GM13976 (cell line): ENCODE measurements at regions not wholly inside any gene's neighbourhood (a gene's known extent, or its start where the extent isn't known, plus 50 kb on each side); places are given as distances from the start of the nearest gene placed in this dataset.
"Not testable (repeated sequence)": the region's sequence is repeated elsewhere in the genome, so short reads cannot be mapped to it uniquely, and the experiment has no call there.

Source experiments
- DNase-seq: peaks from one replicate; pipeline ENCODE4 v3.0.0; 2012; ENCODE audit warnings: low spot score
- in situ Hi-C: fragments of 300-500 bp; cut with MboI; formaldehyde crosslinking; loops from one replicate; pipeline ENCODE4 v1.12.0; 2022; ENCODE audit warnings: low sequenced_read_pairs, mixed read lengths, inconsistent platforms; ENCODE audit not compliant: unreplicated experiment
- TF ChIP-seq, protein P1 (sequence below): IDR thresholded peaks from 2 replicates; pipeline ENCODE4 v1.5.1; 2012; ENCODE audit warnings: borderline replicate concordance, mild to moderate bottlenecking; ENCODE audit not compliant: insufficient read depth; ENCODE audit errors: extremely low read depth, missing control alignments, control extremely low read depth

DNA sequence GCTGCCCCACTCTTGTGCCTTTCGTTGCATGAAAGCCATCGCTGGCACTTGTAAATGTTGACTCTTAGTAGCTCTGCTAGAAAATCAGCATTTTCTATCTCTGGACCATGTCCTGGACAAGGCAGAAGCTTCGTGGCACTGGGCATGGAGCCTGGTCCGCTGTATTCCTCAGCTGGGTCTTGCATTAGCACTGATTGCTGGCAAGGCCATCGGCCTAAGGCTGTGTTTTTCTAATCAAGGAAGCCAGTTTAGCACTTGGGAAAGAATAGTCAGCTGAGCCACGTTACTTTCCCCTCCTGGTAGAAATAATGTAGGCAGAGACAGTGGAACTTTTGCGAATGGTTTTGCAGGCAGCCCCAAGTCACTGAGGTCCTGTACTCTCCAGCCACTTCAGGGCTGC is 180.2 kb upstream of the EOLA2 start:
- TF ChIP-seq, protein P1, sequence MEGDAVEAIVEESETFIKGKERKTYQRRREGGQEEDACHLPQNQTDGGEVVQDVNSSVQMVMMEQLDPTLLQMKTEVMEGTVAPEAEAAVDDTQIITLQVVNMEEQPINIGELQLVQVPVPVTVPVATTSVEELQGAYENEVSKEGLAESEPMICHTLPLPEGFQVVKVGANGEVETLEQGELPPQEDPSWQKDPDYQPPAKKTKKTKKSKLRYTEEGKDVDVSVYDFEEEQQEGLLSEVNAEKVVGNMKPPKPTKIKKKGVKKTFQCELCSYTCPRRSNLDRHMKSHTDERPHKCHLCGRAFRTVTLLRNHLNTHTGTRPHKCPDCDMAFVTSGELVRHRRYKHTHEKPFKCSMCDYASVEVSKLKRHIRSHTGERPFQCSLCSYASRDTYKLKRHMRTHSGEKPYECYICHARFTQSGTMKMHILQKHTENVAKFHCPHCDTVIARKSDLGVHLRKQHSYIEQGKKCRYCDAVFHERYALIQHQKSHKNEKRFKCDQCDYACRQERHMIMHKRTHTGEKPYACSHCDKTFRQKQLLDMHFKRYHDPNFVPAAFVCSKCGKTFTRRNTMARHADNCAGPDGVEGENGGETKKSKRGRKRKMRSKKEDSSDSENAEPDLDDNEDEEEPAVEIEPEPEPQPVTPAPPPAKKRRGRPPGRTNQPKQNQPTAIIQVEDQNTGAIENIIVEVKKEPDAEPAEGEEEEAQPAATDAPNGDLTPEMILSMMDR, result no peak
- in situ Hi-C loops, result no loop called here
- DNase-seq, result no peak

DNA sequence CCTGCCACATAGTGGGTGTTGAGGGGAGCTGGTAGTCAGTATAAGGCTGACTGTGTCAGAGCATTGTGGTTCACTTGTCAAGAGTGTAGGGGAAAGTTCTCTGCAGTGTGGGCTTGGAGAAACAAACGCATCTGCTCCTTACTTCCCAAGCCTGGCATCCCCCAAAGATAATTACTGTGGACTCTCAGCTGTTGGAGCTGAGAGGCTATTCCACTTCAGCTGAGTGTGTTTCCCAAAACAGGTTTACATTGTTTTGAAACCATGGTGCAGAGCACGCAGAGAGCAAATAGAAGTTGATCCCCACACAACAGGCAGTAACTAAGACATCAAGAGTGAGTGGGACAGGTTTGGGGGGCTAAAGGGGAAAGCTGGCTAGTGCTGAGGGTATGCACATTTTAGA is 181.0 kb upstream of the EOLA2 start:
- in situ Hi-C loops, result no loop called here
- TF ChIP-seq, protein P1, result no peak
- DNase-seq, result no peak

DNA sequence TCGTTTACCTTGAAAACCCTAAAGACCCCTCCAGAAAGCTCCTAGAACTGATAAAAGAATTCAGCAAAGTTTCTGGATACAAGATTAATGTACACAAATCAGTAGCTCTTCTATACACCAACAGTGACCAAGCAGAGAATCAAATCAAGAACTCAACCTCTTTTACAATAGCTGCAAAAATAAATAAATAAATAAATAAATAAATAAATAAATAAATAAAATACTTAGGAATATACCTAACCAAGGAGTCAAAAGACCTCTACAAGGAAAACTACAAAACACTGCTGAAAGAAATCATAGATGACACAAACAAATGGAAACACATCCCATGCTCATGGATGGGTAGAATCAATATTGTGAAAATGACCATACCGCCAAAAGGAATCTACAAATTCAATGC is 186.8 kb upstream of the EOLA2 start:
- in situ Hi-C loops, result not testable (repeated sequence)

DNA sequence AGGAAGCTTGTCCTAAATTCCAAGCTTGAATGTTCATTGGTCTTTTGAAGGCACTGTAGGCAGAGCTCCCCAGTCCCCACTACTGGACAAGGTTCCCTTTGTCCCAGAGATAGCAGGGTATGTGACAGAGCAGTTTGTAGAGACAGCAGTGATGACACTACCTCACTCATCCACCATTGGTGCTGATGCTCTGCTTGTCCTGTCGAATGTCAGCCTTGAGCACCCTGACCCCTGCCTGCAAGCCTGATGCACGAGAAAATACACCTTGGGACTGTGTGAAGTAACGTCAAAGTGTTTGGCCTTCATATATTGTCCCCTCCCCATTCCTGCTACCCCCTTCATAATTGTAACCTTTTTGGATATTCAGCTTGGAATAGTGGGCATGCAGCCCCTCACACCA is 188.9 kb upstream of the EOLA2 start:
- in situ Hi-C loops, result no loop called here
- TF ChIP-seq, protein P1, result no peak
- DNase-seq, result no peak

More for the DNA sequence above, 186.8 kb upstream of the EOLA2 start:
- DNase-seq, result not testable (repeated sequence)

DNA sequence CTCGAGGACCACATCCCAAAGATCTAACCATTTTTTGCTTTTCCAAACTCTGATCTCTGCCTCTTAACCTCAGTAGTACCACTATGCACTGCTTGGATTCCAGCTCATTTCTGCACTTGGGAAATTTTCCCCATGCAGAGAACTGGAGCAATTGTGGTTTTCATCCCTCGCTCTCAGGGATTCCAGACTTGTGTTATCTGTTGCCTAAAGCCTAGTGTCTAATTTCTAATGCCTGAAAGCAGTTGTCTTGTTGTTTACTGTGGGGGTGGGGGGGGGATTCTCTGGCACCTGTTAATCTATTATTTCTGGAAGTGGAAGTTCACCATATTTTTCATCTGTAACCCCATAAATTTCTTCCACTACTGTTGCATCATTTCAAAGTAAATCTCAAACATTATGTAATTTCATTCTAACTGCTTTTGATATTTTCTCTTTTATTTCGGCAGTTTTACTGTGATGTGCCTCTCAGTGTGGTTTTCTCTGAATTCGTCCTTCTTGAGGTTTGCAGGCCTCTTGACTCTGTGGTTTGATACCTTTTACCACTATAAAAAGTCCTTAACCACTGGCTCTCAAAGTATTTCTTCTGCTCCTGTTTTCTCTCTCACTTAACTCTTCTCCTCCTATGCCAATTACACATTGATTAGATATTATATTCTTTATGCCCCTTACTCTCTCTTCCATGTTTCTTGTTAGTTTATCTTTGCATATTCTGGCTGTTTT is 205.6 kb upstream of the EOLA2 start:
- in situ Hi-C loops, result no loop called here
- DNase-seq, result no peak
- TF ChIP-seq, protein P1, result no peak

DNA sequence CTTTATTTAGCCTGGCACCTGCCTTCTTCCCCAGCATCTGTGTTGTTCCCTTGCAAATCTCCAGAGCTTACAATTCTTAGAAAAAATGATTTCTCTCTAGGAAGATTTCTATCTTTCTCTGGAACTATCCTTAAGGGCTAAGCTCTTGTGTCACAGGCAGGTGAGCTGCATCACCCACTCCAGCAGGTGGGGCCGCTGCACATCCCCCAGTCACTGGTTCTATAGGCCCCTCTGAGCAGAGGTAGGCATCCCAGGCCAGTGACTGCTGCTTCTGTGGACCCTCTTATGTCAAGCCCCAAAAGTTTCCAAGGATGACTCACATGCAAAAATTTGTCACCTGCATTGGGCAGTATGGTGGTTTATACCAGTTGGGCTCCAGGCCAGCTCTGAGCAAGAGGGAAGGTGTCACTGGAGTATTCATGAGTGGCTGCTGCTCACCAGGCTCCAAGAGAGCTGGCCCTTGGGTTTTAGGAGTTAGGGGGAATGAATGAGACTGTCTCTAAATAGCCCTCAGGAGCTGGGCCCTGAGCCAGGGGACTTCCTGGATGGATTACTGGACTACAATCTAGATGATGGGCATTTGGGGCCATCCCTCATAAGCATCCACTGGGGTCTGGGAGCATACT is 208.1 kb upstream of the EOLA2 start:
- in situ Hi-C loops, result no loop called here
- TF ChIP-seq, protein P1, result no peak
- DNase-seq, result no peak
